Muscle of leg (tissue), 3 donors: ENCODE measurements at regions not wholly inside any gene's neighbourhood (a gene's known extent, or its start where the extent isn't known, plus 50 kb on each side); places are given as distances from the start of the nearest gene placed in this dataset.

Experiments used
- DNase-seq: peaks from one replicate; pipeline ENCODE4 v3.0.0; 2013
- H3K27ac ChIP-seq: one replicate; pipeline ENCODE4 v1.5.1; 2013; ENCODE audit warnings: mild to moderate bottlenecking, low read length, control low read depth
- H3K27me3 ChIP-seq: one replicate; pipeline ENCODE4 v1.6.1; 2013; ENCODE audit warnings: low read length; ENCODE audit not compliant: control insufficient read depth, insufficient read depth
- H3K36me3 ChIP-seq: one replicate; pipeline ENCODE4 v1.6.1; 2013; ENCODE audit warnings: low read length; ENCODE audit not compliant: control insufficient read depth, insufficient read depth
- H3K4me1 ChIP-seq: one replicate; pipeline ENCODE4 v1.6.1; 2013; ENCODE audit warnings: low read length; ENCODE audit not compliant: control insufficient read depth, insufficient read depth
- H3K4me3 ChIP-seq: one replicate; pipeline ENCODE4 v1.5.1; 2013; ENCODE audit warnings: low read length, control low read depth
- H3K9me3 ChIP-seq: replicated peaks from 2 replicates; pipeline ENCODE4 v1.6.1; 2013; ENCODE audit warnings: low read depth, low read length; ENCODE audit not compliant: control insufficient read depth
- WGBS: methylation state at CpG from one replicate; pipeline ENCODE4 v1.1.5; 2013; ENCODE audit warnings: missing lambda C conversion rate; ENCODE audit not compliant: insufficient coverage; 5-methylcytosine and 5-hydroxymethylcytosine counted together

DNA sequence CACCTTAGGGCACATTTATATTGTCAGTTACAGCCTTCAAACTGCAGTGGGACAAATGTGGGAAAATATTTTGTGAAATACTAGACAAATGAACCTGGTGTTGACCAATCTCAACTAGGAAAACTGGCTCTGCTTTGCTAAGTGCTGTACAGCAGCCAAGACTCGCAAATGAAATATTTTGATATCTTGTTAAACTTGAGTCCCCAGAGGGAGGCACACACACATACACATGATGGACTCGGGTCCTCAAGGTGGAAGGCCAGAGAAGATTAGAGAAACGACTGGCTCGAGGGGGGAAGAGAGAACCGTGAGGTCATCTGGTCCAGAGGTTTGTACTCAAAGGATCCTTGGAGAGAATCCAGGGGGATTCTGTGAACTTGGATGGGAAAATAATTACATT is 67.3 kb upstream of the JAG1 start:
- WGBS: no CpG with 5 or more reads among the region's 5 CpGs
- no peaks in the 10 kb centered on the region for H3K9me3 ChIP-seq
- peaks cover 4% of the 10 kb centered on the region for H3K4me1 ChIP-seq
- H3K4me3 ChIP-seq: no peak overlapping the region
- H3K27me3 ChIP-seq: no peaks in the 10 kb centered on the region
- H3K27ac ChIP-seq: no peak overlapping the region
- H3K36me3 ChIP-seq: no peaks in the 10 kb centered on the region
- DNase-seq: peak; percentile 36

DNA sequence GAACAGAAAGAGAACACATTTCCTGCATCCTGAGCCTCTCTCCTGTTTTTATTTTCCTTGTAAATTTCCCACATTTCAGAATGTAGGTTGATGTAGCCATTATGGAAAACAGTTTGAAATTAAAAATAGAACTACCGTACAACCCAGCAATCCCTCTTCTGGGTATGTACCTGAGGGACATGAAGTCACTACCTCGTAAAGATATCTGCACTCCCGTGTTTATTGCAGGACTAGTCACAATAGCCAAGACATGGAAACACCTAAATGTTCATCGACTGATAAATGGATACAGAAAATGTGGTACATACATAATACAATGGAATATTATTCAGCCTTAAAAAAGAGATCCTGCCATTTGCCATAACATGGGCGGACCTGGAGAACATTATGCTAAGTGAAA is 72.0 kb upstream of the JAG1 start:
- Histone ChIP-seq H3K4me1 (peaks cover 2% of the 10 kb centered on the region), H3K27ac (no peak overlapping the region), H3K27me3 (no peaks in the 10 kb centered on the region), H3K36me3 (no peaks in the 10 kb centered on the region), H3K4me3 (no peak overlapping the region), H3K9me3 (no peaks in the 10 kb centered on the region)
- WGBS: no CpG with 5 or more reads among the region's 5 CpGs
- DNase-seq: no peak

DNA sequence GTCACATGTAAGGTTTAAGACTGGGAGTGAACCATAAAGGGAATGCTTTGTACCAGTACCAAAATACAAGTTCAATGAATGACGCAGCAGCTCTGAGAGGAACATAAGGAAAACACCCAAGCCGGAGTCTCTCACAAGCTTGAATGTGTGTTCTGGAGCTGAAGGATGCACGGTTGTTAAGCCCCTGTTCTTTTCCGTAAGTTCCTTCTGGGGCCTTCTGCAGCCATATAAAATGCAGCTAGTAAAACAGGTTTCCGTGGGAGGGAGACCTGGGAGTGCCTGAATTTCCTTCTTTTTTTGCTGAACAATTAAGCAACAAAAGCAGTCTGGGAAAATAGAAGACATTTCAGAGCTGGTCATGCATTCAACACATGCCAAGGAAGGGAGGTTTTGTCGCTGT is 73.2 kb upstream of the JAG1 start:
- DNase-seq: no peak
- WGBS: 57% methylated on average over 5 of the region's 6 CpGs
- Histone ChIP-seq H3K9me3 (no peaks in the 10 kb centered on the region), H3K27me3 (no peaks in the 10 kb centered on the region), H3K27ac (no peak overlapping the region), H3K4me1 (no peaks in the 10 kb centered on the region), H3K4me3 (no peak overlapping the region), H3K36me3 (no peaks in the 10 kb centered on the region)

DNA sequence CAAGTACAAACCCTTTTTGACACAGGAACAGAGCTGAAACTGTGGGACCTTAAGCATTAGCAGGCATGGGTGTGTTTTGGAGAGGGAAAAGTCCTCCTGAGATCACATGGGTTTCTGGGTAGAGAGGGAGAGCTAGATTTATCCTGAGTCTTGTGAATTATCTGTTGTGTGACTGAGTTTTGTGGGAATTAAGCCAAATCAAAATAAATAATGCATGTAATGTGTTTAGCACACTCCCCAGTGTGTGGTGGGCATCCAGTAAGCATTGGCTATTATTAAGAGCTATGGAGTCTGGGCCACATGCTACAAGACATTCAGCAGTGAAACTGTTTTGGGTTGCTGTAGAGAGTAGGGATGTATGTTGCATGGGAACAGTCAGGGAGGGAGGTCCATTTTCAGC is 75.3 kb upstream of the JAG1 start:
- Histone ChIP-seq H3K27ac (no peak overlapping the region), H3K4me3 (no peak overlapping the region), H3K4me1 (no peaks in the 10 kb centered on the region), H3K9me3 (no peaks in the 10 kb centered on the region), H3K27me3 (no peaks in the 10 kb centered on the region), H3K36me3 (no peaks in the 10 kb centered on the region)
- DNase-seq: no peak

DNA sequence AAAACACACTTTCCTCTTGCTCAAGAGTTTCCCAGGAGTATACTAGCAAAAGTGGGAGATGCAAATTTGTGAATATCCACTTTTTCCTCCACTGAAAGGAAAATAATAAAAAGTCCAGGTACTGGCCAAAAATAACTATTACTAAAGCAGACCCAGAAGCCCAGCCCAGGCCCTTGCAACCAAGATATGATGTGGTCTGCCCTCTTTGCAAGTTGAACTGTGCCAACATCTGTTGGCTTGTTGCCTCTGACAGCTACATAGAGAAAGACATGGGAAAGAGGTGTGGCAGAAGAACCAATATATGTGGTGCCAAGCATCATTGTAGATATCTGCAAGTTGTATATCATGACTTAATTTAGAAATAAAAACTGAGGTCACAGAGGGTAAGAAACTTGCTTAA is 78.4 kb upstream of the JAG1 start:
- DNase-seq: no peak
- no peaks in the 10 kb centered on the region for H3K36me3 ChIP-seq
- H3K4me1 ChIP-seq: no peaks in the 10 kb centered on the region
- H3K27me3 ChIP-seq: no peaks in the 10 kb centered on the region
- no peak overlapping the region for H3K27ac ChIP-seq
- H3K9me3 ChIP-seq: no peaks in the 10 kb centered on the region
- no peak overlapping the region for H3K4me3 ChIP-seq

DNA sequence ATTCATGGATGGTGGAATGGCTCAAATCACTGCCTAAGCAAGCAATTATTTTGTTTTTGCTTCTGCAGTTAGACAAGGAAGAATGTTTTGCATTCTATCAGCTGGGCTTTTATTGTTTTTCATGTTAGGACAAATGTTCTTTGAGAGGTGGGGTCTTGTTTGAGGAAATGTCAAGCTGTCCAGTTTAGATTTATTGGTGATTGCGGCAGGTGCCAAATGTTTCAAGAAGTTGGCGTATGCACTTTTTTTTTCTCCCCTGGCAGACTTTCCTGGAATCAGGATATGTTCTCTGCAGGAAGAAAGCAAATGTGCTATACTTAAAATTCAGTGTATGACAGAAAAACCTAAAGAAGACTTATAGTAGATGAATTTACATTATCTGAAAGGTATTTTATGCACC is 81.0 kb upstream of the JAG1 start:
- no CpG with 5 or more reads among the region's 2 CpGs for WGBS
- no peak for DNase-seq
- H3K27ac ChIP-seq: no peak overlapping the region
- H3K4me1 ChIP-seq: no peaks in the 10 kb centered on the region
- H3K36me3 ChIP-seq: no peaks in the 10 kb centered on the region
- no peak overlapping the region for H3K4me3 ChIP-seq
- no peaks in the 10 kb centered on the region for H3K27me3 ChIP-seq
- H3K9me3 ChIP-seq: no peaks in the 10 kb centered on the region

DNA sequence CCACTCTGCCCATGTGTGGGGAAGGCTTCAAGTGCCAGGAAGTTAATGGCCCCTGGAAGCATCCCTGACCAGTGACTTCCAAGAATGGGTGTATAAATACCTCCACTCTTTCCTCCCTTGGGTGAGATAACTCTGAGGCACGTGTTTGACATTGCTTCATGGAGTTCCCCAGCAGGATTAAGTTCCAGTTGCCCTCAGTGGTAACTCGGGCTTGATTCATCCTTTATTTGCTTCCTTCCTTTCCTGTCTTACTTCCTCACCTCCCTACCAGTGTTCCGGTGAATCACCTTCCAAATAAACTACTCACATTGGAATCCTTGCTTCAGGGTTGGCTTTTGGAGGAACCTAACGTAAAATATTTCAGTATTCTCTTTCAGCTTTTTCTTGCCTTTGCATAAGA is 84.6 kb upstream of the JAG1 start:
- no peak for DNase-seq
- Histone ChIP-seq H3K27me3 (no peaks in the 10 kb centered on the region), H3K4me1 (no peaks in the 10 kb centered on the region), H3K27ac (no peak overlapping the region), H3K4me3 (no peak overlapping the region), H3K36me3 (no peaks in the 10 kb centered on the region), H3K9me3 (no peaks in the 10 kb centered on the region)
- 61% methylated on average over 3 of the region's 4 CpGs for WGBS

DNA sequence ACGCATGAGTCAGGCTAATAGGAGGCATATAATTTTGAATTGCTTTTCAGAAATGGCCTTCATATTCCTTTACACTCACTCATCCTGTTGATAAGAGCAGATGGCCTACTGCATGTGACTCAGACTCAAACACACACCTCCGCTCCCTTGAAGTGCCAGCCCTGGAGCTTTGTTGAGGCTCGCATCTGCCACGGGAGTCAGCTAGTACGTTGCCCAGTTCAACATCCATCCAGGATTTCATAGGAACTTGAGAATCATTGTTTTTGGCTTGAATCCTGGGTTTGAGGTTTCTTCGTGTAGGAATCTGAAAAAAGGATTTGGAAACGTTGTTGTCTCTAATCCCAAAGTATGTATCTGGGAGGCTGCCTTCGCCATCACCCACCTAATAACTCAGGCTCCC is 87.4 kb upstream of the JAG1 start:
- no peak overlapping the region for H3K27ac ChIP-seq
- no peak overlapping the region for H3K4me3 ChIP-seq
- H3K36me3 ChIP-seq: no peaks in the 10 kb centered on the region
- 59% methylated on average over 3 of the region's 8 CpGs for WGBS
- no peaks in the 10 kb centered on the region for H3K27me3 ChIP-seq
- H3K4me1 ChIP-seq: no peaks in the 10 kb centered on the region
- no peak for DNase-seq
- no peaks in the 10 kb centered on the region for H3K9me3 ChIP-seq

DNA sequence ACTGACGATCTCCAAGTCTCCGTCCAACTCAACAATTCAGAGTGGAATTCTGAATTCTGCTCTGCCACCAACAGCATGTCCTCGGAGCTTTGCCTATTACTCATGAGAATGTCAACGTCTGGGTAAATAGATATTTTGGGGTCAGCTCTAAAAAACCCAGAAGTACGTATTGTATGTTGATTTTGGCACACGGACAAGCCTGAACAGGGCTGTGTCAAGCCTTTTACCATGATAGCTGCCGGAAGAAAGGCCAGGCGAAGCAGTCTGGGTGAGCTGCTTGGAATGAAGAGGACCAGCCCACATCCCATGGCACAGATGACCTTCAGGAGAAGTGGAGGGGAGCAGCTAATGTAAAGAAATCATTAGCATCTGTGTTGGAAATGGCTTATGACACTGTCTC is 88.0 kb upstream of the JAG1 start:
- Histone ChIP-seq H3K4me1 (no peaks in the 10 kb centered on the region), H3K36me3 (no peaks in the 10 kb centered on the region), H3K27ac (no peak overlapping the region), H3K27me3 (no peaks in the 10 kb centered on the region), H3K9me3 (no peaks in the 10 kb centered on the region), H3K4me3 (no peak overlapping the region)
- 81% methylated on average over 7 of the region's 8 CpGs for WGBS
- DNase-seq: no peak

DNA sequence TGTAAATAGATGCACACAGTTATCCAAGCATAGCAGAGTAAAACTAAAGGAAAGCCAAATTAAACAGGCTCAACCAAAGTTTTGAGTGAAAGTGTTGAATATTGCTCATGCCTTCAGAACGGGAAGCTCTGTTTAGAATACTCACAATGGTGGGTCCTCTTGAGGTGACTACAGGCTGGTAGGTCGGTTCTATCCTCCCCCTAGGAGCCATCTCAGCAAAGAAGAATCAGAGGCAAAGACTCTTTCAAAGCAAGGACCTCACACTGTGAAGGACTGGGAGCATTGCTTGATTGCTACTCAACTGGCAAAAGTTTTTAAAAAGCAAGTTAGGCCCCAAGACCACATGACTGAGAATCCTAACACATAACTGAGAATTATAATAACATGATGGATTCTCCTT is 88.4 kb upstream of the JAG1 start:
- Histone ChIP-seq H3K9me3 (no peaks in the 10 kb centered on the region), H3K27ac (no peak overlapping the region), H3K4me1 (no peaks in the 10 kb centered on the region), H3K36me3 (no peaks in the 10 kb centered on the region), H3K4me3 (no peak overlapping the region), H3K27me3 (no peaks in the 10 kb centered on the region)
- DNase-seq: no peak
- no CpG with 5 or more reads among the region's 2 CpGs for WGBS

DNA sequence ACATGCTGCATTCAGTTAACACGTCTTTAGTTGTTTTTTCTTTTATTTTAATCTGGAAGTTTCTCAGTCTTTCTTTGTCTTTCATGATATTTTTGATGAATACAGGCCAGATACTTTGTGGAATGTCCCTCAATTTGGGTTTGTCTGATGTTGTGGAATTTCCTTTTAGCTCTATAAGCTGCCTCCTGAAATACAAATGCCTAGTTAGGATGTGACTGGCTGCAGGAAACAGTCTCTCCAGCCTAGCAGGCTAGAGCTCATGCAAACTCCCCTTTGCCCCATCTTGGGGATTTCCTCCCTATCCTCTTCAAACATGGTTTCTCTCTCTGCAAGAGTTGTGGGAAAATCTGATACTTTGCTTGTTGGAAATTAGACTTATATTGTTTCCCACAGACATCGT is 89.3 kb upstream of the JAG1 start:
- no peak overlapping the region for H3K27ac ChIP-seq
- no CpG with 5 or more reads among the region's 2 CpGs for WGBS
- H3K4me3 ChIP-seq: no peak overlapping the region

More for the DNA sequence above, 89.3 kb upstream of the JAG1 start:
- H3K4me1 ChIP-seq: no peaks in the 10 kb centered on the region
- no peaks in the 10 kb centered on the region for H3K36me3 ChIP-seq
- no peaks in the 10 kb centered on the region for H3K27me3 ChIP-seq
- no peak for DNase-seq
- no peaks in the 10 kb centered on the region for H3K9me3 ChIP-seq
